WERI-Rb-1 (cell line): ENCODE measurements at regions not wholly inside any gene's neighbourhood (a gene's known extent, or its start where the extent isn't known, plus 50 kb on each side); places are given as distances from the start of the nearest gene placed in this dataset.

Experiments used
- DNase-seq: peaks from one replicate; pipeline ENCODE4 v3.0.0-alpha.2; 2020
- H3K27ac ChIP-seq: fragments of 250-450 bp; sonication (Bioruptor Pico); 2 replicates; pipeline ENCODE4 v1.5.1; 2020; ENCODE audit warnings: mild to moderate bottlenecking, moderate library complexity
- H3K27me3 ChIP-seq: fragments of 250-450 bp; sonication (Bioruptor Pico); 2 replicates; pipeline ENCODE4 v1.5.1; 2021; ENCODE audit warnings: mild to moderate bottlenecking, low read depth, moderate library complexity; ENCODE audit not compliant: insufficient read depth, severe bottlenecking
- H3K36me3 ChIP-seq: fragments of 250-450 bp; sonication (Bioruptor Pico); 2 replicates; pipeline ENCODE4 v1.5.1; 2020; ENCODE audit warnings: mild to moderate bottlenecking, moderate library complexity
- H3K4me3 ChIP-seq: 2 replicates; pipeline ENCODE4 v1.5.1; 2011; ENCODE audit warnings: low read depth, mild to moderate bottlenecking, control low read depth, low read length
- H3K9me3 ChIP-seq: fragments of 250-450 bp; sonication (Bioruptor Pico); 2 replicates; pipeline ENCODE4 v1.5.1; 2021; ENCODE audit warnings: mild to moderate bottlenecking, moderate library complexity; ENCODE audit not compliant: severe bottlenecking
- TF ChIP-seq, protein P1 (sequence below): IDR thresholded peaks from 2 replicates; pipeline ENCODE4 v1.5.1; 2011; ENCODE audit warnings: low read depth, mild to moderate bottlenecking, control low read depth, inconsistent platforms, low read length

DNA sequence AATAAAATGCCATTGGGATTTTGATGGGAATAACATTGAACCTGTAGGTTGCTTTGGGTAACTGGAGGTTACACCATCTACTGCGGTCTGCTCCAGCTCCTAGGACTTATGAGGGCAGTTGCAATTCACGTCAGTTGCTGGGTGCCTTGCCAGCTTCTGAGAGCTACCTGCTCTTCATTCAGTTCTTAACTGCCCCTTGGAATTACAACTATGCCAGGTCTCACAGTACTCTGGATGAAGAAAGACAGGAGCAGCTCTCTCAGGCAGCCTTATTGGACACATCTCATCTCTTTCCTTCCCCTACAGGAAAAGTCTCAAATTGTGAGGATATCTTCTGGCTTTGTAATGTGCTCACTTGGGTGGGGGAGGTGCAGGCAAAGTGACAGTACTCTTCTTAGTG is 1643.3 kb downstream of the GRIK2 start:
- H3K9me3 ChIP-seq = no peaks in the 10 kb centered on the region
- H3K36me3 ChIP-seq = no peaks in the 10 kb centered on the region
- H3K27me3 ChIP-seq = no peaks in the 10 kb centered on the region
- TF ChIP-seq, protein P1, sequence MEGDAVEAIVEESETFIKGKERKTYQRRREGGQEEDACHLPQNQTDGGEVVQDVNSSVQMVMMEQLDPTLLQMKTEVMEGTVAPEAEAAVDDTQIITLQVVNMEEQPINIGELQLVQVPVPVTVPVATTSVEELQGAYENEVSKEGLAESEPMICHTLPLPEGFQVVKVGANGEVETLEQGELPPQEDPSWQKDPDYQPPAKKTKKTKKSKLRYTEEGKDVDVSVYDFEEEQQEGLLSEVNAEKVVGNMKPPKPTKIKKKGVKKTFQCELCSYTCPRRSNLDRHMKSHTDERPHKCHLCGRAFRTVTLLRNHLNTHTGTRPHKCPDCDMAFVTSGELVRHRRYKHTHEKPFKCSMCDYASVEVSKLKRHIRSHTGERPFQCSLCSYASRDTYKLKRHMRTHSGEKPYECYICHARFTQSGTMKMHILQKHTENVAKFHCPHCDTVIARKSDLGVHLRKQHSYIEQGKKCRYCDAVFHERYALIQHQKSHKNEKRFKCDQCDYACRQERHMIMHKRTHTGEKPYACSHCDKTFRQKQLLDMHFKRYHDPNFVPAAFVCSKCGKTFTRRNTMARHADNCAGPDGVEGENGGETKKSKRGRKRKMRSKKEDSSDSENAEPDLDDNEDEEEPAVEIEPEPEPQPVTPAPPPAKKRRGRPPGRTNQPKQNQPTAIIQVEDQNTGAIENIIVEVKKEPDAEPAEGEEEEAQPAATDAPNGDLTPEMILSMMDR = no peak
- H3K27ac ChIP-seq = no peak overlapping the region
- no peak overlapping the region for H3K4me3 ChIP-seq
- no peak for DNase-seq

GRCh38 chr6:103027271-103027931 is 1633.9 kb downstream of the GRIK2 start:
- TF ChIP-seq, protein P1 = no peak
- H3K9me3 ChIP-seq = no peaks in the 10 kb centered on the region
- no peaks in the 10 kb centered on the region for H3K36me3 ChIP-seq
- H3K27me3 ChIP-seq = no peaks in the 10 kb centered on the region
- no peak overlapping the region for H3K4me3 ChIP-seq
- H3K27ac ChIP-seq = no peak overlapping the region
- DNase-seq = no peak

DNA sequence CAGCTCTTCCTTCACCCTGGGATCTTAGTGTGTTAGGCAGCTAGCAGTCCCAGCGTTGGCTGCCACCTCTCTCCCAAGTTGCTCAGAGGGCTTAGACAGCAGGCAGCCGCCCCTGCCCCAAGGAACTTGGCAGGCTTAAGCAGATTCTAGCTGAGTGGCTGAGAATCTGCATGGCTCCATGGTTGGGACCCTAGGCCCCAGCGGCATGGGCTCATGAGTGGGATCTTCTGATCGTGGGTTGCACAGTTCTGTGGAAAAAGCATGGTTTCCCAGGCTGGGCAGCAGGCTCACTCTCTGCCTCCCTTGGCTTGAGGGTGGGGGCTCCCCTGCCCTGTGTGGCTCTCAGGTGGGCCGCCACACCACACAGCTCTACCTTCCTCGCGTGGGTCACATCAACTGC is 1624.9 kb downstream of the GRIK2 start:
- TF ChIP-seq, protein P1 = no peak

GRCh38 chr6:103017878-103018277 is 1624.4 kb downstream of the GRIK2 start:
- H3K27ac ChIP-seq = no peak overlapping the region
- no peak overlapping the region for H3K4me3 ChIP-seq
- no peaks in the 10 kb centered on the region for H3K9me3 ChIP-seq
- H3K27me3 ChIP-seq = no peaks in the 10 kb centered on the region
- no peaks in the 10 kb centered on the region for H3K36me3 ChIP-seq
- DNase-seq = no peak
- TF ChIP-seq, protein P1 = no peak

More for the DNA sequence above, 1624.9 kb downstream of the GRIK2 start:
- DNase-seq = no peak
- H3K9me3 ChIP-seq = no peaks in the 10 kb centered on the region
- H3K27ac ChIP-seq = no peak overlapping the region
- H3K4me3 ChIP-seq = no peak overlapping the region
- no peaks in the 10 kb centered on the region for H3K36me3 ChIP-seq
- H3K27me3 ChIP-seq = no peaks in the 10 kb centered on the region

GRCh38 chr6:103011605-103012004 is 1618.1 kb downstream of the GRIK2 start:
- no peaks in the 10 kb centered on the region for H3K9me3 ChIP-seq
- no peak for DNase-seq
- H3K27me3 ChIP-seq = no peaks in the 10 kb centered on the region
- no peaks in the 10 kb centered on the region for H3K36me3 ChIP-seq
- H3K27ac ChIP-seq = no peak overlapping the region
- no peak overlapping the region for H3K4me3 ChIP-seq
- TF ChIP-seq, protein P1 = no peak

- Histone ChIP-seq H3K9me3 (no peaks in the 10 kb centered on the region), H3K36me3 (no peaks in the 10 kb centered on the region), H3K27me3 (no peaks in the 10 kb centered on the region), H3K4me3 (no peak overlapping the region), H3K27ac (no peak overlapping the region)
- DNase-seq = no peak
- TF ChIP-seq, protein P1 = no peak
Observed at GRCh38 chr6:103002282-103002681, 1608.8 kb downstream of the GRIK2 start.
